Breast epithelium (tissue), 4 donors: ENCODE measurements at regions not wholly inside any gene's neighbourhood (a gene's known extent, or its start where the extent isn't known, plus 50 kb on each side); places are given as distances from the start of the nearest gene placed in this dataset.

Experiments used
- DNase-seq, 2 donors: peaks; one replicate each; pipeline ENCODE4 v3.0.0-alpha.2; 2019; ENCODE audit warnings: low spot score in 2 of 2
- H3K27ac ChIP-seq, 2 donors: fragments of 200-600 bp; sonication (generic) in 1 of 2; one replicate each; pipeline ENCODE4 v1.5.1; 2016 to 2019; ENCODE audit warnings: mild to moderate bottlenecking in 1 of 2
- H3K27me3 ChIP-seq, 2 donors: fragments of 200-600 bp; sonication (generic) in 1 of 2; one replicate each; pipeline versions ENCODE4 v1.5.1 to v1.6.0; 2017 to 2019; ENCODE audit warnings: control low read depth in 1 of 2, mild to moderate bottlenecking in 1 of 2
- H3K36me3 ChIP-seq: fragments of 200-600 bp; one replicate; pipeline ENCODE4 v1.5.1; 2019
- H3K4me1 ChIP-seq, 2 donors: fragments of 200-600 bp; sonication (generic); one replicate each; pipeline ENCODE4 v1.5.1; 2016 to 2019; ENCODE audit warnings: control low read depth in 1 of 2
- H3K4me3 ChIP-seq, 3 donors: fragments of 200-600 bp; sonication (generic); 1 replicate in 2 of 3; 2 replicates in 1 of 3; pipeline ENCODE4 v1.5.1; 2016 to 2019; ENCODE audit warnings: mild to moderate bottlenecking in 3 of 3, moderate library complexity in 2 of 3
- H3K9me3 ChIP-seq, 2 donors: fragments of 200-600 bp; sonication (generic) in 1 of 2; one replicate each; pipeline ENCODE4 v1.5.1; 2016 to 2019; ENCODE audit warnings: control low read depth in 1 of 2
- POLR2A ChIP-seq: fragments of 450-650 bp; IDR thresholded peaks from one replicate; pipeline ENCODE4 v1.6.1; 2016; ENCODE audit warnings: antibody characterized with exemption, mild to moderate bottlenecking, moderate library complexity
- POLR2AphosphoS5 ChIP-seq, 3 donors: sonication (generic); formaldehyde crosslinking; IDR thresholded peaks; one replicate each; pipeline ENCODE4 v1.6.1; 2017; ENCODE audit warnings: antibody characterized with exemption in 3 of 3
- intact Hi-C: fragments of 100-400 bp; cut with DNase I; formaldehyde crosslinking; loops from one replicate; pipeline ENCODE4 v1.15.1; 2023; ENCODE audit warnings: low total_unique reads
- TF ChIP-seq, protein P1 (sequence below), 3 donors: fragments of 450-650 bp; IDR thresholded peaks; one replicate each; pipeline ENCODE4 v1.5.1; 2016 to 2017; ENCODE audit warnings: antibody characterized with exemption in 3 of 3, mild to moderate bottlenecking in 3 of 3, moderate library complexity in 3 of 3

DNA sequence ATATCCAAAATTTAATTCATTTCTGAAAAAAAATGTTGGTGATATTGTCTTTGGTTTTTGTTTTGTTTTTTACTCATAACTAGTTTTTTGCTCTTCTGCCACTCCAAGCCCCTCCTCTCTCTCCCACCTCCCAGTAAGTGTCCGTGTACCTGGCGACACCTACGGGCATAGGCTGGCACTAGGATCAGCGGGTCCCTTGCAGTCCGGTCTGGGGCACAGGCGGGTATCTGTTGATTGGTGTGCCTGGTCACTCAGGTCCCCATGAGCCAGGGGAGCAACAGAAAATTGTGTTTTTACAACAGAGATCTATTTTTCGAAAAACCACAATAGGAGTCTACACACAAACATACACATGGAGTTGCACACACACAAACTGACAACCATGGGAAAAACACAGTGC lies 104.8 kb downstream of the ZIC5 start:
- DNase-seq, result no peak
- no peaks in the 10 kb centered on the region for H3K27me3 ChIP-seq
- TF ChIP-seq POLR2A (no peak), POLR2AphosphoS5 (IDR thresholded peaks at IDR 0.05) (no peak)
- TF ChIP-seq, protein P1, sequence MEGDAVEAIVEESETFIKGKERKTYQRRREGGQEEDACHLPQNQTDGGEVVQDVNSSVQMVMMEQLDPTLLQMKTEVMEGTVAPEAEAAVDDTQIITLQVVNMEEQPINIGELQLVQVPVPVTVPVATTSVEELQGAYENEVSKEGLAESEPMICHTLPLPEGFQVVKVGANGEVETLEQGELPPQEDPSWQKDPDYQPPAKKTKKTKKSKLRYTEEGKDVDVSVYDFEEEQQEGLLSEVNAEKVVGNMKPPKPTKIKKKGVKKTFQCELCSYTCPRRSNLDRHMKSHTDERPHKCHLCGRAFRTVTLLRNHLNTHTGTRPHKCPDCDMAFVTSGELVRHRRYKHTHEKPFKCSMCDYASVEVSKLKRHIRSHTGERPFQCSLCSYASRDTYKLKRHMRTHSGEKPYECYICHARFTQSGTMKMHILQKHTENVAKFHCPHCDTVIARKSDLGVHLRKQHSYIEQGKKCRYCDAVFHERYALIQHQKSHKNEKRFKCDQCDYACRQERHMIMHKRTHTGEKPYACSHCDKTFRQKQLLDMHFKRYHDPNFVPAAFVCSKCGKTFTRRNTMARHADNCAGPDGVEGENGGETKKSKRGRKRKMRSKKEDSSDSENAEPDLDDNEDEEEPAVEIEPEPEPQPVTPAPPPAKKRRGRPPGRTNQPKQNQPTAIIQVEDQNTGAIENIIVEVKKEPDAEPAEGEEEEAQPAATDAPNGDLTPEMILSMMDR (IDR thresholded peaks at IDR 0.05), result no peak
- intact Hi-C loops, result no loop called here
- no peak overlapping the region for H3K27ac ChIP-seq
- no peak overlapping the region for H3K4me3 ChIP-seq
- H3K9me3 ChIP-seq, result no peaks in the 10 kb centered on the region
- no peaks in the 10 kb centered on the region for H3K36me3 ChIP-seq
- no peaks in the 10 kb centered on the region for H3K4me1 ChIP-seq

DNA sequence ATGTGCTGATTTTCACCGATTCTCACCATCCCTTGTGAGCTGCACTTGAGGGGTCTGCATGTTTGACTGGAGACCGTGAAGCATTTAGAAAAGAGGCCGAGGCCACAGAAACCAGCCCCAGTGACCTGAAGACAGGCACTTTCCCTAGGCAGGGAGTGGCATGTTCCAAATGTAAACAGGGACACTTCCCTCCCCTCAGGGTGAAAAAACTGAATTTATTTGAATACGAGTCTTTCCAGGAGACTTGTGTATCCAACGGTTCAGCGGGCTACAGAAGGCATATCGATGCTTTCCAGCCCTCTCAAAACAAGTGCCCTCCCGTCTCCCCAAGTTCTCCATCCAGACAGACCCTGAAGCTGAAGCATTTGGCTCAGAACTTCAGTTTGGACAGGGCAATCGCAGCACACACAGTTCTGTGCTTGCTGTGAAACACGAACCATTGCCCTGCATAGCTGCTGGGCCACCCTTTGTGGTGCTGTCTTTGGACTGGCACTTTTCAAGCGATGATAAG lies 106.1 kb downstream of the ZIC5 start:
- Histone ChIP-seq H3K27ac (no peak overlapping the region), H3K4me3 (no peak overlapping the region), H3K4me1 (no peaks in the 10 kb centered on the region), H3K36me3 (no peaks in the 10 kb centered on the region), H3K27me3 (no peaks in the 10 kb centered on the region), H3K9me3 (no peaks in the 10 kb centered on the region)
- intact Hi-C loops, result no loop called here
- TF ChIP-seq POLR2AphosphoS5 (IDR thresholded peaks at IDR 0.05) (no peak), POLR2A (no peak)
- TF ChIP-seq, protein P1 (IDR thresholded peaks at IDR 0.05), result no peak
- DNase-seq, result no peak

DNA sequence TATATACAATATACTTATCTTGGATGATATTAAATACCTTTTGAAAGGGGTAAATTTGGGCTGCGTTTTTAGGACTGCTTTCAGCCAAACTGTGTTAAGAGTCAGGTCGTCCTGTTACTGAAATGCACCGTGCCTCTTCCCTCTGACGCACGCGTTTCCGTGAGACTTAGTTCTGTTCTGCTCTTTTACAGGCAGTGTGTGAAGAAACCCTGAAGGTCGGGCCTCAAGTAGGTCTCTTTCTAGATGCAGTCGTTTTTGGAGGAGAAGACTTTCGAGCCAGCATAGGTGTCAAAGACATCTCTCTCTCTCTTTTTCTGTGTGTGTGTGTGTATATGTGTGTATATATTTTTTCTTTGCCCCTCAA lies 107.0 kb downstream of the ZIC5 start:
- Histone ChIP-seq H3K36me3 (no peaks in the 10 kb centered on the region), H3K27ac (no peak overlapping the region), H3K9me3 (no peaks in the 10 kb centered on the region), H3K4me1 (no peaks in the 10 kb centered on the region), H3K4me3 (no peak overlapping the region), H3K27me3 (no peaks in the 10 kb centered on the region)
- intact Hi-C loops, result loop anchor here (5.0 kb wide), 1 partner anchor 833 kb away; no protein-coding TSS in a partner anchor
- DNase-seq, result no peak
- TF ChIP-seq POLR2A (no peak), POLR2AphosphoS5 (IDR thresholded peaks at IDR 0.05) (no peak)
- TF ChIP-seq, protein P1 (IDR thresholded peaks at IDR 0.05), result no peak

DNA sequence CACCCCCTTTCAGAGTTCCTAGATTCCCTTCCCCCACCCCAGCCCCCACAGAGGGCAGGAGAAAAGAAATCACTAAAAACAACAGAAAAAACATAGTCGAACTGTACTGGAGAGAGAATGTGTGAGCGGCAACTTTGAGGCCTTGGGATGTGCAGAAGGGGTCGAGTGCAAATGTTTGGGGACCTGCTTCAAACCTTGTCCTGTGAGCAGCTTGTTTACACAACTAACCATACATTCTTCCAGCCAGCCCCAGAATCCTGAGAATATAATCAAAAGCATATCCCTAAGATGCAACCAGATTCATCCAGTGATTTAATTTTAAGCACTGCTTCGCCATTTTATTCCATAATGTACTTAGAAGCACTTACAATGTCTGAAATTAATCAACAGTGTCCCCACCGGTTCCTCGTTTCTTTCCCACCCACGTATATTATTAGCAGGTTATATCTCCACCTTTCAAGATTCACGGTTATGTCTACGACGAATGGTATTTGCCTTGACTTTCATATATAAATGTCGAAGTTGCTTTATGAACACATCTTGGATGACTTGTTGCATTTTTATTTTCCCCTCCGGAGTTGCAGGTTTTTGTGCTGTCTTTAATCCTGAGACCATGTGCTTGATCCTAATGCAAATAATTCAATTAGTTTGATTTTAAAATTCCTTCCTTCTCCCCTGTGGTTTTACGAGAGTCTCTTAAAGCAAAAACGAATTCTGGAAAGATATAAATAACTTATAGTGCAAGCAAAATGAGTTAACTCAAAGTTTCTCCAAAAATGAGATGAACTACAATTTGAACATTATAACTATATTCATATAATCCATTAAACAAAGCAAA lies 107.6 kb downstream of the ZIC5 start:
- TF ChIP-seq POLR2AphosphoS5 (IDR thresholded peaks at IDR 0.05) (no peak), POLR2A (no peak)
- TF ChIP-seq, protein P1 (IDR thresholded peaks at IDR 0.05), result no peak
- no peaks in the 10 kb centered on the region for H3K9me3 ChIP-seq
- intact Hi-C loops, result loop anchor here (5.0 kb wide), 1 partner anchor 833 kb away; no protein-coding TSS in a partner anchor
- no peak for DNase-seq
- H3K27ac ChIP-seq, result no peak overlapping the region
- H3K4me3 ChIP-seq, result no peak overlapping the region
- no peaks in the 10 kb centered on the region for H3K4me1 ChIP-seq
- no peaks in the 10 kb centered on the region for H3K27me3 ChIP-seq
- no peaks in the 10 kb centered on the region for H3K36me3 ChIP-seq

DNA sequence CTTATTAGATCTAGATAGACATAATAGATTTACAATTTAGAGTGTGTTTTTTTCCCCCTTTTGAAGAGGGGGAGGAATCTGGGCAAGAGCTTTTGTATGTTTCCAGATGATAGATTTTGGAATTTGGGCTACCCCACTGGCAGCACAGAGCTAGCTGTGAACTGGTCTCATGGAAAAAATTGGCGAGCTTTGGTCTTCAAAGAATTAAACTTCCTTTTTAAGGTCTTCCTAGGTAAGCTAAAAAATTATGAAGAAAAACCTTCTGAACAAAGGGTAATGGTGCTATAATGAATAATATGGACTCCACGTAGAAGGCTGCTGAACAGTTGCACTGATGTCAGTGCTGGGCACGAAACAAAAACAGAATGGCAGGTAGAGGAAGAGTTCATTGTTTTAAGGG lies 109.3 kb downstream of the ZIC5 start:
- Histone ChIP-seq H3K4me1 (no peaks in the 10 kb centered on the region), H3K4me3 (no peak overlapping the region), H3K27ac (no peak overlapping the region), H3K27me3 (no peaks in the 10 kb centered on the region), H3K9me3 (no peaks in the 10 kb centered on the region), H3K36me3 (no peaks in the 10 kb centered on the region)
- DNase-seq, result no peak
- intact Hi-C loops, result loop anchor here (5.0 kb wide), 1 partner anchor 835 kb away; no protein-coding TSS in a partner anchor
- no peak for TF ChIP-seq POLR2AphosphoS5 (IDR thresholded peaks at IDR 0.05)
- TF ChIP-seq, protein P1 (IDR thresholded peaks at IDR 0.05), result no peak
- no peak for TF ChIP-seq POLR2A
